BLaER1 (cell line): ENCODE measurements at regions not wholly inside any gene's neighbourhood (a gene's known extent, or its start where the extent isn't known, plus 50 kb on each side); places are given as distances from the start of the nearest gene placed in this dataset.

Experiments
- H3K27ac ChIP-seq: shearing (Covaris generic); formaldehyde crosslinking; 2 replicates; pipeline ENCODE4 v1.8.1; 2022
- H3K27me3 ChIP-seq: shearing (Covaris generic); formaldehyde crosslinking; 2 replicates; pipeline ENCODE4 v1.8.1; 2022
- H3K36me3 ChIP-seq: shearing (Covaris generic); formaldehyde crosslinking; 2 replicates; pipeline ENCODE4 v1.8.1; 2022
- H3K4me1 ChIP-seq: shearing (Covaris generic); formaldehyde crosslinking; 2 replicates; pipeline ENCODE4 v1.8.1; 2022
- H3K4me2 ChIP-seq: shearing (Covaris generic); formaldehyde crosslinking; 2 replicates; pipeline ENCODE4 v1.8.1; 2022
- H3K4me3 ChIP-seq: shearing (Covaris generic); formaldehyde crosslinking; 2 replicates; pipeline ENCODE4 v1.8.1; 2022
- H3K9ac ChIP-seq: shearing (Covaris generic); formaldehyde crosslinking; 2 replicates; pipeline ENCODE4 v1.8.1; 2022
- H3K9me3 ChIP-seq: shearing (Covaris generic); formaldehyde crosslinking; 2 replicates; pipeline ENCODE4 v1.8.1; 2022
- H4K20me1 ChIP-seq: shearing (Covaris generic); formaldehyde crosslinking; 2 replicates; pipeline ENCODE4 v1.8.1; 2022
- Cebpa-rat ChIP-seq: shearing (Covaris generic); IDR thresholded peaks from 2 replicates; pipeline ENCODE4 v1.8.1; 2022

DNA sequence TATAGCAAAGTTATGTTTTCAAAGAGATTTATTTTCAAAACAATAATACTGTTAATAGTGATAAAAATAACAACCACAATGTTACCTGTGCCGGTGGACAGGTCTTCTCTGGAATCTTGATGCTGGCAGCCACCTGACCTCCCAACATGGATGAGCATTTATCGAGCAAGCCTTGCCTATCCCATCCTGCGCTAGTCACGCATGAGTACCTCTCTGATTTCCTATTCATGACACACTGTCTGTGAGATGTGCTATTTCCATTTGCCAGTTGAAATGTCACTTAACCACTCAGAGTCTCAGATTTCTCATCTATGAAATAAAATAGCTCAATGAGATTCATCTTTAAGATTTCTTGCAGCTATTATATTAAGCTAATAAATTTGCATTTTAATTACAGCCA is 341.2 kb upstream of the VWC2 start:
- no peak overlapping the region for H3K4me3 ChIP-seq
- TF ChIP-seq Cebpa-rat: no peak
- no peaks in the 10 kb centered on the region for H3K36me3 ChIP-seq
- H3K9ac ChIP-seq: no peak overlapping the region
- H3K27ac ChIP-seq: no peak overlapping the region
- no peaks in the 10 kb centered on the region for H3K27me3 ChIP-seq
- no peaks in the 10 kb centered on the region for H4K20me1 ChIP-seq
- no peaks in the 10 kb centered on the region for H3K9me3 ChIP-seq
- H3K4me2 ChIP-seq: no peak overlapping the region
- no peaks in the 10 kb centered on the region for H3K4me1 ChIP-seq

DNA sequence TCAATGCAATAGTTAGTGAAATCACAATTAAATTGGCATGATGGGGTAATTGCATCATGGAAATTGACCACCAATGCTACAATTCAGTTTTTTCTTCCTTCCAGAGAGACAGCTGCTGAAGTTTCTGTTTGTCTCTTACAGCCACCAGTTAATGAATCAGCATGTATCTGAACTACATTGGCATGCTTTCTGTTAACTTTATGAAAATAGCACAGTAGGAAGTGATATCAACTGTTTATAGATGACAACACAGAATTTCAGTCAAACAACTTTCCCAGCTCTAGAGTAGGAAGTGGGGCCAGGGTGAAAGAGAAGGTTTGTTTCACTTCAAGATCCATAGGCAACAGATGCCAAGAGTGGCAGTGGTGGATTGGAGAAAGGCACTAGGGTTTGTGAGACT is 339.6 kb upstream of the VWC2 start:
- no peak overlapping the region for H3K9ac ChIP-seq
- no peaks in the 10 kb centered on the region for H3K36me3 ChIP-seq
- no peaks in the 10 kb centered on the region for H3K4me1 ChIP-seq
- H3K4me3 ChIP-seq: no peak overlapping the region
- no peaks in the 10 kb centered on the region for H4K20me1 ChIP-seq
- H3K27me3 ChIP-seq: no peaks in the 10 kb centered on the region
- no peaks in the 10 kb centered on the region for H3K9me3 ChIP-seq
- no peak for TF ChIP-seq Cebpa-rat
- H3K4me2 ChIP-seq: no peak overlapping the region
- H3K27ac ChIP-seq: no peak overlapping the region

DNA sequence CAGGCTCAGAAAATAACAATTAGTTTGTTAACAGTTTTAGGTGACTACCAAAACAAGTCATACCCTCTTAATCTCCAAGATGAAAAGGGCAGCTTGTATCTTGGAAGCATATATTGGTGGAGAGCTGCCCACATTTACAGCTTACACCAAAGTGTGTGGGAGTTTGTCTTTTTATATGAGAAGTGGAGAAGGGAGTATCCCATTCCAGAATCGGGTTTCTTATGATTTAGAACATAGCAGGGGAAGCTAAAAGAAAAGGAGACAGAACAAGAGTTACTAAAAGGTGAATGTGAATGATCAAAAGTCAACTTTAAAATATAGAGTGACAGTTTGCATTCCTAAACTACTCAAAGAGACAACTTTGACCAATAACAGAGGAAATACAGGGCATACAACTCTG is 338.6 kb upstream of the VWC2 start:
- TF ChIP-seq Cebpa-rat: no peak
- H3K27me3 ChIP-seq: no peaks in the 10 kb centered on the region
- H3K4me3 ChIP-seq: no peak overlapping the region
- H3K9ac ChIP-seq: no peak overlapping the region
- H3K4me1 ChIP-seq: no peaks in the 10 kb centered on the region
- H3K27ac ChIP-seq: no peak overlapping the region
- H4K20me1 ChIP-seq: no peaks in the 10 kb centered on the region
- no peaks in the 10 kb centered on the region for H3K9me3 ChIP-seq
- no peaks in the 10 kb centered on the region for H3K36me3 ChIP-seq
- no peak overlapping the region for H3K4me2 ChIP-seq

DNA sequence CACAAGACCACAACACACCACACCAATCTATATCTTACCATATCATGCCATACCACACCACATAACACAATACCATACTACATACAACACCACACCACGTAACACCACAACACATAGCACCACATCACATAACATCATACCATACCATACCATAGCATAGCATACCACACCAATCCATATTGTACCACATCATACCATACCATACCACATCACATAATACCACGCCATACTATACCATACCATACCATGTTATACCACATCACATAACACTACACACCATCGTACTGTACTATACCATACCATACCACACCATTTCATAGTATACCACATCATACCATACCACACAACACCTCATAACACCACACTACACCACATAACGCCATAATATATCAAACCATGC is 335.2 kb upstream of the VWC2 start:
- H3K27me3 ChIP-seq: no peaks in the 10 kb centered on the region
- H3K9me3 ChIP-seq: no peaks in the 10 kb centered on the region
- H3K4me3 ChIP-seq: no peak overlapping the region
- H3K9ac ChIP-seq: no peak overlapping the region
- no peaks in the 10 kb centered on the region for H3K36me3 ChIP-seq
- no peaks in the 10 kb centered on the region for H4K20me1 ChIP-seq
- TF ChIP-seq Cebpa-rat: no peak
- no peak overlapping the region for H3K27ac ChIP-seq
- no peak overlapping the region for H3K4me2 ChIP-seq
- H3K4me1 ChIP-seq: no peaks in the 10 kb centered on the region

DNA sequence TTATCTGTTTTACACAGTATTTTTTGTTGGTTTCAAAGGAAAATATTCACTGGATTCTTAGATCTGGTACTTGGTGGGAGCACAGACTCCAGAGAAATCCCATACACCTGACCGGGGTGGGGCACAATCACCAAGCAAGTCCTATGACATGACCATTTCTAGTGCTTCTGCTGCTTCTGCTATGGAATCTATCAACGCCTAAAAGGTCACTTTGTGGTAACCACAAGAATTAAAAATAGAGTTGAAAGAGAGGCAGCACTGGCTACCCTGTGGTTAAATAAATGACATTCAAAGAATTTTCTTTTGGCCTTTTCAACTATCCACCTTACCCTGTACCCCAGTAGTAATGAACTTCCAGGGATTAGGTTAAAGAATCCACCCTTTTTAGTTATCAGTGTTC is 329.9 kb upstream of the VWC2 start:
- Histone ChIP-seq H3K27ac (no peak overlapping the region), H4K20me1 (no peaks in the 10 kb centered on the region), H3K9me3 (0 out of 2 replicates have a peak, but pooled peaks cover 4% of the 10 kb centered on the region), H3K4me3 (no peak overlapping the region), H3K4me2 (no peak overlapping the region), H3K4me1 (no peaks in the 10 kb centered on the region), H3K9ac (no peak overlapping the region), H3K36me3 (no peaks in the 10 kb centered on the region), H3K27me3 (no peaks in the 10 kb centered on the region)
- TF ChIP-seq Cebpa-rat: no peak

DNA sequence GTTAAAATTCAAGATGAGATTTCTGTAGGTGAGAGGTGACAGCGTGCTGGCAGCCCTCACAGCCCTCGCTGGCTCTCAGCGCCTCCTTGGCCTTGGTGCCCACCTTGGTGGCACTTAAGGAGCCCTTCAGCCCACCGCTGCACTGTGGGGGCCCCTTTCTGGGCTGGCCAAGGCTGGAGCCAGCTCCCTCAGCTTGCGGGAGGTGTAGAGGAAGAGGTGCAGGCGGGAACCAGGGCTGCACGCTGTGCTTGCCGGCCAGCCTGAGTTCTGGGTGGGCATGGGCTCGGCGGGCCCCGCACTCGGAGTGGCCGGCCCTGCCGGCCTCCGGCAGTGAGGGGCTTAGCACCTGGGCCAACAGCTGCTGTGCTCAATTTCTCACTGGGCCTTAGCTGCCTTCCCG is 320.0 kb upstream of the VWC2 start:
- no peak for TF ChIP-seq Cebpa-rat
- H3K4me3 ChIP-seq: no peak overlapping the region

DNA sequence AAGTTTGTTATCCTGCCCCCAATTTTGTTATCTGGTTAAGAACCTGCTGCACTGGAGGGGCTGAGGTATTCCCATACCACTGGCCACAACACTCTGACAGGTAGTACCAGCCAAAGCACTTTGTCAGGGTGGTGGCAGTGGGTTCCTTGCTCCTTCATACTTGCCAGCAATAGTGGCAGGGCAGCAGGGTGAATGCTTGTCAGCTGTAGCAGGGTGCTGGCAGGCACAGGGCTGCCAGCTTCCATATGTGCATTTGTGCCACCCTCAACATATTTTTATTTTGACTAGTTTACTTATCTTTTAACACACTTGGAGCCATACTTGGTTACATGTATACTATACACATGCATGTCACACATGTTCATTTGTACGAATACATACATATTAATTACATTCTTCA is 294.0 kb upstream of the VWC2 start:
- Histone ChIP-seq H4K20me1 (no peaks in the 10 kb centered on the region), H3K36me3 (no peaks in the 10 kb centered on the region), H3K4me2 (no peak overlapping the region), H3K9me3 (no peaks in the 10 kb centered on the region), H3K4me3 (no peak overlapping the region), H3K27me3 (no peaks in the 10 kb centered on the region), H3K4me1 (no peaks in the 10 kb centered on the region), H3K27ac (no peak overlapping the region), H3K9ac (no peak overlapping the region)
- TF ChIP-seq Cebpa-rat: no peak

More for the DNA sequence above, 320.0 kb upstream of the VWC2 start:
- H3K27me3 ChIP-seq: no peaks in the 10 kb centered on the region
- no peaks in the 10 kb centered on the region for H4K20me1 ChIP-seq
- no peak overlapping the region for H3K27ac ChIP-seq
- no peaks in the 10 kb centered on the region for H3K9me3 ChIP-seq
- H3K36me3 ChIP-seq: no peaks in the 10 kb centered on the region
- no peak overlapping the region for H3K9ac ChIP-seq
- H3K4me2 ChIP-seq: no peak overlapping the region
- no peaks in the 10 kb centered on the region for H3K4me1 ChIP-seq

DNA sequence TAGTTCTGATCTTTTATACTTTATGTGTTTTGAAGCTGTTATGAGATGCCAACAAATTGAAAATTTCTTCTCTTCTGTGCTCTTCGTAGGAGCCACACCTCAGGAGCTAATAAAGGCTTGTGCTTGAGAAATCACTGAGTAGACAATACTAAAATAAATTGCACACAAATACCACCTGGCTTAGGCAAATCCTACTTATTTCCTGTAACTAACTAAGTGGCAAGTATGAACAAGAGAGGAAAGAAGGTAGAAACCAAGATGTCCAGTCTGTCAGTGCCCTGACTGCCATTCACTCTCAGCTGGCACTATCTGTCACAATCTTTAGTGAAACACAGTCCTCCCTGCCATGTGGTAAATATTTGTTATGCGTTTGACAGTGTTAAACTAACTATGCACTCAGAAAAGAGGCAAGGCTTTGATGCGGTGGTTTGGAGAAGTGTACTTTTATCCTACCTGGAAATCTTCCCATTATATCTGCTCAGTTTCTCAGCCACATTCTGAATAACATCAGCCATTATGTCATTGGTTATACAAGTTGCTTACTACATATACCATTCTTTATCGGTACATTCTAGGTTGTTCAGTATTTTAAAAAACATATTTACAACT is 293.4 kb upstream of the VWC2 start:
- Histone ChIP-seq H3K27me3 (no peaks in the 10 kb centered on the region), H3K36me3 (no peaks in the 10 kb centered on the region), H3K4me2 (no peak overlapping the region), H3K4me1 (no peaks in the 10 kb centered on the region), H3K9ac (no peak overlapping the region), H4K20me1 (no peaks in the 10 kb centered on the region), H3K9me3 (no peaks in the 10 kb centered on the region), H3K4me3 (no peak overlapping the region), H3K27ac (no peak overlapping the region)
- TF ChIP-seq Cebpa-rat: no peak

DNA sequence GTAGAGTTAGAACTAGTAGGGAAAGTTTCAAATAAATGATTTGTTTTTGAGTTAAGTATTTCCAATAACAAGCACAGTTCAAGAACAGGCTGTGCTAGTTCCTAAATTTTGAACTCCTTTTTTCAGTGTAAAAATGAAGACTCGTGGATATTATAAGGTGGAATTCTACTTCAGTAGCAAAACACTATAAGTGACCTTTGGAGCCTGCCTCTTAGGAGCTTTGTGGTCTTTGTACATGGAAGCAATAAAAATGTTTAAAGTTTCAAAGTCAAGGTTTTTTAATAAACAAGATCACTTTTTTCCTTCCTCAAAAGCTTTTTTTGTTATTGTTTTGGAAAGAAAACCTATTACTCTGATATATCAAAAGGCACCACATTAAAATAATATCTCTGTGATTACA is 292.4 kb upstream of the VWC2 start:
- H3K36me3 ChIP-seq: no peaks in the 10 kb centered on the region
- H3K27ac ChIP-seq: no peak overlapping the region
- no peaks in the 10 kb centered on the region for H3K27me3 ChIP-seq
- TF ChIP-seq Cebpa-rat: no peak
- H3K4me3 ChIP-seq: no peak overlapping the region
- H4K20me1 ChIP-seq: no peaks in the 10 kb centered on the region
- no peaks in the 10 kb centered on the region for H3K4me1 ChIP-seq
- no peak overlapping the region for H3K4me2 ChIP-seq
- no peaks in the 10 kb centered on the region for H3K9me3 ChIP-seq
- no peak overlapping the region for H3K9ac ChIP-seq

DNA sequence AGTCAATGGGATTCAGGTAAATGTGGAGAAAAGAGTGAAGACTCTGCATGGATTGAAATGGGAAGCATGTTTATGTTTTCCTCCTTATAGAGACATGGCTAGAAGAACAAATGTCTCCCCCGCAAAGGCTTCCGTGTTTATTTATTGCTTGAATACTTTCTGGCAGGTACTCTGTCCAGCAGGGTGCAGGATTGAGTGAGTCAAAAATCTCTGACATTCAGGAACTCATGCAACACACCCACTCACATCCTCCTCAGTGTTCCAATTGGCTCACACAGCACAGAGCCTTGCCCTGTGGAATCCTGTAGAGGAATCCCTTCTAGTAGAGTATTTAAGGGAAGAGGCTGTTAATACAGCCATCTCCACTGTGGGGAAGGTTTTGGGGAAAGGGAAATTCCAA is 290.3 kb upstream of the VWC2 start:
- H3K9ac ChIP-seq: no peak overlapping the region
- H3K27me3 ChIP-seq: no peaks in the 10 kb centered on the region
- H3K9me3 ChIP-seq: no peaks in the 10 kb centered on the region
- H3K4me1 ChIP-seq: no peaks in the 10 kb centered on the region
- H3K36me3 ChIP-seq: no peaks in the 10 kb centered on the region
- no peak for TF ChIP-seq Cebpa-rat
- no peaks in the 10 kb centered on the region for H4K20me1 ChIP-seq
- no peak overlapping the region for H3K4me3 ChIP-seq
- H3K4me2 ChIP-seq: no peak overlapping the region
- no peak overlapping the region for H3K27ac ChIP-seq
